ENCODE measurements at regions not wholly inside any gene's neighbourhood (a gene's known extent, or its start where the extent isn't known, plus 50 kb on each side); places are given as distances from the start of the nearest gene placed in this dataset.

GRCh38 chr14:97723819-97724218 lies 926.6 kb downstream of the VRK1 start:
- TF ChIP-seq CTCF (conservative IDR thresholded peaks at IDR 0.05) (peak; percentile 19; the same call in 1 of the 2 replicates), ZFX (IDR thresholded peaks at IDR 0.05) (no peak)
